ENCODE measurements at regions not wholly inside any gene's neighbourhood (a gene's known extent, or its start where the extent isn't known, plus 50 kb on each side); places are given as distances from the start of the nearest gene placed in this dataset.

DNA sequence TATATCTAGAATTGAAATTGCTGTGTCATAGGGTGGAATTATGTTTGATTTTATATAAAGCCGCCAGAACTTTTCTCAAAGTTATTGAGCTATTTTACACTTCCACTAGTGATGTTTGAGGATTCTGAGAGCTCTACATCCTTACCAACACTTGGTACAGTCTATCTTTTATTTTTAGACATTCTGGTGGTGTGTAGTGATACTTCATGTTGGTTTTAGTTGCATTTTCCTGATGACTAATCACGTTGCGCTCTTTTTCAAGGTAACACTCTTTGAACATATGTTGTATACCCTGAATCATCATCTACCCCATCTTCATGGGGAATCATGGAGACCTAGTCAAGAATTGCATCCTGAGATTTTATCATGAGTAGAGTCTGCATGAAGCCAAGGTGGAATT is 141.7 kb downstream of the NXNL2 start:
- TF ChIP-seq, protein P1, sequence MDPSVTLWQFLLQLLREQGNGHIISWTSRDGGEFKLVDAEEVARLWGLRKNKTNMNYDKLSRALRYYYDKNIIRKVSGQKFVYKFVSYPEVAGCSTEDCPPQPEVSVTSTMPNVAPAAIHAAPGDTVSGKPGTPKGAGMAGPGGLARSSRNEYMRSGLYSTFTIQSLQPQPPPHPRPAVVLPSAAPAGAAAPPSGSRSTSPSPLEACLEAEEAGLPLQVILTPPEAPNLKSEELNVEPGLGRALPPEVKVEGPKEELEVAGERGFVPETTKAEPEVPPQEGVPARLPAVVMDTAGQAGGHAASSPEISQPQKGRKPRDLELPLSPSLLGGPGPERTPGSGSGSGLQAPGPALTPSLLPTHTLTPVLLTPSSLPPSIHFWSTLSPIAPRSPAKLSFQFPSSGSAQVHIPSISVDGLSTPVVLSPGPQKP (IDR thresholded peaks at IDR 0.05; ENCODE audit: low read depth, low read length): no peak
- TF ChIP-seq ZNF302 (CRISPR knock-in tag; IDR thresholded peaks at IDR 0.05): no peak
- no peak for TF ChIP-seq MYC (IDR thresholded peaks at IDR 0.05; ENCODE audit: borderline replicate concordance, low read length)
- no peak for TF ChIP-seq KDM1A (IDR thresholded peaks at IDR 0.05; ENCODE audit: low read depth)
- no peak for TF ChIP-seq RCOR1 (IDR thresholded peaks at IDR 0.05; ENCODE audit: low read depth, low read length)
- TF ChIP-seq ZC3H11A (IDR thresholded peaks at IDR 0.05): no peak
- TF ChIP-seq, protein P2, sequence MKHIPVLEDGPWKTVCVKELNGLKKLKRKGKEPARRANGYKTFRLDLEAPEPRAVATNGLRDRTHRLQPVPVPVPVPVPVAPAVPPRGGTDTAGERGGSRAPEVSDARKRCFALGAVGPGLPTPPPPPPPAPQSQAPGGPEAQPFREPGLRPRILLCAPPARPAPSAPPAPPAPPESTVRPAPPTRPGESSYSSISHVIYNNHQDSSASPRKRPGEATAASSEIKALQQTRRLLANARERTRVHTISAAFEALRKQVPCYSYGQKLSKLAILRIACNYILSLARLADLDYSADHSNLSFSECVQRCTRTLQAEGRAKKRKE (CRISPR knock-in tag; IDR thresholded peaks at IDR 0.05; ENCODE audit: low read depth): no peak
- no peak for TF ChIP-seq JUN (IDR thresholded peaks at IDR 0.05)
- TF ChIP-seq, protein P3, sequence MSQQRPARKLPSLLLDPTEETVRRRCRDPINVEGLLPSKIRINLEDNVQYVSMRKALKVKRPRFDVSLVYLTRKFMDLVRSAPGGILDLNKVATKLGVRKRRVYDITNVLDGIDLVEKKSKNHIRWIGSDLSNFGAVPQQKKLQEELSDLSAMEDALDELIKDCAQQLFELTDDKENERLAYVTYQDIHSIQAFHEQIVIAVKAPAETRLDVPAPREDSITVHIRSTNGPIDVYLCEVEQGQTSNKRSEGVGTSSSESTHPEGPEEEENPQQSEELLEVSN (IDR thresholded peaks at IDR 0.05; ENCODE audit: borderline replicate concordance, low read depth): no peak
- no peak for TF ChIP-seq HOXB13 (CRISPR knock-in tag; IDR thresholded peaks at IDR 0.05; ENCODE audit: low read depth)
- TF ChIP-seq, protein P4, sequence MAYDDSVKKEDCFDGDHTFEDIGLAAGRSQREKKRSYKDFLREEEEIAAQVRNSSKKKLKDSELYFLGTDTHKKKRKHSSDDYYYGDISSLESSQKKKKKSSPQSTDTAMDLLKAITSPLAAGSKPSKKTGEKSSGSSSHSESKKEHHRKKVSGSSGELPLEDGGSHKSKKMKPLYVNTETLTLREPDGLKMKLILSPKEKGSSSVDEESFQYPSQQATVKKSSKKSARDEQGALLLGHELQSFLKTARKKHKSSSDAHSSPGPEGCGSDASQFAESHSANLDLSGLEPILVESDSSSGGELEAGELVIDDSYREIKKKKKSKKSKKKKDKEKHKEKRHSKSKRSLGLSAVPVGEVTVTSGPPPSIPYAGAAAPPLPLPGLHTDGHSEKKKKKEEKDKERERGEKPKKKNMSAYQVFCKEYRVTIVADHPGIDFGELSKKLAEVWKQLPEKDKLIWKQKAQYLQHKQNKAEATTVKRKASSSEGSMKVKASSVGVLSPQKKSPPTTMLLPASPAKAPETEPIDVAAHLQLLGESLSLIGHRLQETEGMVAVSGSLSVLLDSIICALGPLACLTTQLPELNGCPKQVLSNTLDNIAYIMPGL (CRISPR knock-in tag; IDR thresholded peaks at IDR 0.05; ENCODE audit: borderline replicate concordance): no peak
- no peak for TF ChIP-seq GATA3 (IDR thresholded peaks at IDR 0.05; ENCODE audit: borderline replicate concordance)
- TF ChIP-seq BHLHE40 (IDR thresholded peaks at IDR 0.05; ENCODE audit: low read depth, low read length): no peak
- TF ChIP-seq CHD2 (IDR thresholded peaks at IDR 0.05; ENCODE audit: low read length, partially characterized antibody): no peak
- no peaks in the 10 kb centered on the region for H3K9me3 ChIP-seq
- H3K4me2 ChIP-seq: no peak overlapping the region
- WGBS (ENCODE audit: missing lambda C conversion rate): 84% methylated on average over 3 of the region's 3 CpGs
- ChIA-PET CTCF (no interaction called here), POLR2A (no interaction called here)
- ATAC-seq (no peak), FAIRE-seq (no peak), DNase-seq (ENCODE audit: low read depth in 1 of 2, low spot score in 1 of 2) (no peak)
- no peak overlapping the region for H3K4me3 ChIP-seq
- no peaks in the 10 kb centered on the region for H3K4me1 ChIP-seq
- no peak overlapping the region for H3K27ac ChIP-seq

DNA sequence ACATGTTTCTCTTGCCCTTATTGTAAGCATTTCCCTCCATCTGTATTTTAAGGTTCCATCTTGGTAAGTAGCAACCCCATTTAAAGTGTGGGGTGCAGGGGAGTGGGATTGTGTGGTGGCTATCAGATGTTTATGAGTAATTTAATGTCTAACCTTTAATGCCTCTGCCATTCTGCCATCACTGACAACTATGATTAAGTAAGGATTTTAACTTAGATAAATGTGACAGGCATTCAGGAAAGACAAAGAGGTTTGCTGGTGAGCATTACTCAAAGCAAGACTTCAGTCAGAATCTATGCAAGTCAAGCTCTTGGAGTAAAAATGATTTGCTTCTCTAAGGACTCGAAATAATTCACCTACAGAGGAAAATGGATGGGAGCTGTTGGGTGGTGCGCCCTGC is 143.0 kb downstream of the NXNL2 start:
- 57% methylated on average over 2 of the region's 2 CpGs for WGBS (ENCODE audit: missing lambda C conversion rate)
- CTCF ChIA-PET: no interaction called here
- FAIRE-seq: no peak

More for the DNA sequence above, 143.0 kb downstream of the NXNL2 start:
- Histone ChIP-seq H3K4me2 (no peak overlapping the region), H3K9me3 (no peaks in the 10 kb centered on the region), H3K4me3 (no peak overlapping the region), H3K4me1 (no peaks in the 10 kb centered on the region), H3K27ac (no peak overlapping the region)
- no peak for ATAC-seq
- DNase-seq (ENCODE audit: low read depth in 1 of 2, low spot score in 1 of 2): no peak
- POLR2A ChIA-PET: no interaction called here
- TF ChIP-seq RAD21 (conservative IDR thresholded peaks at IDR 0.05 in 1 of 2, IDR thresholded peaks at IDR 0.05 in 1 of 2) (no peak), HOXB5 (CRISPR knock-in tag; IDR thresholded peaks at IDR 0.05) (no peak), TFCP2L1 (CRISPR knock-in tag; IDR thresholded peaks at IDR 0.05) (no peak), CBX2 (IDR thresholded peaks at IDR 0.05; ENCODE audit: borderline replicate concordance, low read depth) (no peak), CEBPB (IDR thresholded peaks at IDR 0.05) (no peak), EHF (CRISPR knock-in tag; IDR thresholded peaks at IDR 0.05) (no peak), CHD2 (IDR thresholded peaks at IDR 0.05; ENCODE audit: low read length, partially characterized antibody) (no peak), POLR2AphosphoS2 (conservative IDR thresholded peaks at IDR 0.05; ENCODE audit: low read length) (no peak), CHD4 (IDR thresholded peaks at IDR 0.05; ENCODE audit: borderline replicate concordance) (no peak), FOSB (CRISPR knock-in tag; IDR thresholded peaks at IDR 0.05) (no peak), RFX5 (IDR thresholded peaks at IDR 0.05) (no peak), ZSCAN20 (CRISPR knock-in tag; IDR thresholded peaks at IDR 0.05) (no peak), RNF2 (IDR thresholded peaks at IDR 0.05; ENCODE audit: borderline replicate concordance, low read depth) (no peak)
- TF ChIP-seq, protein P5, sequence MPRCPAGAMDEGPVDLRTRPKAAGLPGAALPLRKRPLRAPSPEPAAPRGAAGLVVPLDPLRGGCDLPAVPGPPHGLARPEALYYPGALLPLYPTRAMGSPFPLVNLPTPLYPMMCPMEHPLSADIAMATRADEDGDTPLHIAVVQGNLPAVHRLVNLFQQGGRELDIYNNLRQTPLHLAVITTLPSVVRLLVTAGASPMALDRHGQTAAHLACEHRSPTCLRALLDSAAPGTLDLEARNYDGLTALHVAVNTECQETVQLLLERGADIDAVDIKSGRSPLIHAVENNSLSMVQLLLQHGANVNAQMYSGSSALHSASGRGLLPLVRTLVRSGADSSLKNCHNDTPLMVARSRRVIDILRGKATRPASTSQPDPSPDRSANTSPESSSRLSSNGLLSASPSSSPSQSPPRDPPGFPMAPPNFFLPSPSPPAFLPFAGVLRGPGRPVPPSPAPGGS (IDR thresholded peaks at IDR 0.05): no peak
- TF ChIP-seq, protein P3 (IDR thresholded peaks at IDR 0.05; ENCODE audit: borderline replicate concordance, low read depth): no peak
- TF ChIP-seq, protein P6, sequence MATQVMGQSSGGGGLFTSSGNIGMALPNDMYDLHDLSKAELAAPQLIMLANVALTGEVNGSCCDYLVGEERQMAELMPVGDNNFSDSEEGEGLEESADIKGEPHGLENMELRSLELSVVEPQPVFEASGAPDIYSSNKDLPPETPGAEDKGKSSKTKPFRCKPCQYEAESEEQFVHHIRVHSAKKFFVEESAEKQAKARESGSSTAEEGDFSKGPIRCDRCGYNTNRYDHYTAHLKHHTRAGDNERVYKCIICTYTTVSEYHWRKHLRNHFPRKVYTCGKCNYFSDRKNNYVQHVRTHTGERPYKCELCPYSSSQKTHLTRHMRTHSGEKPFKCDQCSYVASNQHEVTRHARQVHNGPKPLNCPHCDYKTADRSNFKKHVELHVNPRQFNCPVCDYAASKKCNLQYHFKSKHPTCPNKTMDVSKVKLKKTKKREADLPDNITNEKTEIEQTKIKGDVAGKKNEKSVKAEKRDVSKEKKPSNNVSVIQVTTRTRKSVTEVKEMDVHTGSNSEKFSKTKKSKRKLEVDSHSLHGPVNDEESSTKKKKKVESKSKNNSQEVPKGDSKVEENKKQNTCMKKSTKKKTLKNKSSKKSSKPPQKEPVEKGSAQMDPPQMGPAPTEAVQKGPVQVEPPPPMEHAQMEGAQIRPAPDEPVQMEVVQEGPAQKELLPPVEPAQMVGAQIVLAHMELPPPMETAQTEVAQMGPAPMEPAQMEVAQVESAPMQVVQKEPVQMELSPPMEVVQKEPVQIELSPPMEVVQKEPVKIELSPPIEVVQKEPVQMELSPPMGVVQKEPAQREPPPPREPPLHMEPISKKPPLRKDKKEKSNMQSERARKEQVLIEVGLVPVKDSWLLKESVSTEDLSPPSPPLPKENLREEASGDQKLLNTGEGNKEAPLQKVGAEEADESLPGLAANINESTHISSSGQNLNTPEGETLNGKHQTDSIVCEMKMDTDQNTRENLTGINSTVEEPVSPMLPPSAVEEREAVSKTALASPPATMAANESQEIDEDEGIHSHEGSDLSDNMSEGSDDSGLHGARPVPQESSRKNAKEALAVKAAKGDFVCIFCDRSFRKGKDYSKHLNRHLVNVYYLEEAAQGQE (IDR thresholded peaks at IDR 0.05): no peak
